K562 (cell line): ENCODE measurements at regions not wholly inside any gene's neighbourhood (a gene's known extent, or its start where the extent isn't known, plus 50 kb on each side); places are given as distances from the start of the nearest gene placed in this dataset.
"Not testable (repeated sequence)": the region's sequence is repeated elsewhere in the genome, so short reads cannot be mapped to it uniquely, and the experiment has no call there.

Experiments used
- ATAC-seq: fragments of 200-7000 bp; cut with Tn5 transposase; 3 replicates; pipeline ENCODE4 v1.9.1; 2020; ENCODE audit warnings: moderate library complexity
- BruUV-seq: library from RNA; stranded (reverse); fragments of 400-500 nt; replicated peaks from 2 replicates; lab custom pipeline; 2021; lab: Mats Ljungman, UMichigan
- CTCF ChIA-PET: fragments of 300-600 bp; formaldehyde crosslinking; extraction: SDS; loops from one replicate; lab custom pipeline; 2021; ENCODE audit warnings: low intra/inter-chr PET ratio; lab: Yijun Ruan, JAX
- POLR2A ChIA-PET: fragments of 300-600, 350-650 bp; sonication (Branson Sonifier 250); formaldehyde crosslinking; extraction: SDS; loops from one replicate; lab custom pipeline; 2021; ENCODE audit warnings: antibody characterized with exemption, inconsistent platforms; lab: Yijun Ruan, JAX
- DNase-seq, 4 experiments: peaks; one replicate each; pipeline versions ENCODE4 v3.0.0 to v3.0.0-alpha.2; 2011 to 2018; ENCODE audit warnings: low spot score in 3 of 4, mixed read lengths in 3 of 4; ENCODE audit errors: extremely low read depth in 1 of 4
- FAIRE-seq: peaks from 2 replicates; lab custom pipeline; 2011; peaks lifted over from hg19 to GRCh38; lab: Jason Lieb, UNC
- H2AFZ ChIP-seq: 2 replicates; pipeline ENCODE4 v1.6.0; 2011; ENCODE audit warnings: low read depth, low read length, control low read depth, inconsistent platforms
- H3K27ac ChIP-seq: fragments of 200-600 bp; 3 replicates; pipeline ENCODE4 v1.8.0; 2011; ENCODE audit warnings: low read depth, mild to moderate bottlenecking, control low read depth, inconsistent platforms, low read length, moderate library complexity, mixed read lengths; ENCODE audit errors: extremely low read depth
- H3K27me3 ChIP-seq, 2 experiments: fragments of 300-600 bp in 1 of 2; 2 replicates in 1 of 2; 3 replicates in 1 of 2; pipeline versions ENCODE4 v1.6.0 to v1.8.0; 2011; ENCODE audit warnings: inconsistent platforms in 2 of 2, low read length in 2 of 2, mild to moderate bottlenecking in 1 of 2, mixed read lengths in 1 of 2, moderate library complexity in 1 of 2; ENCODE audit not compliant: control insufficient read depth in 2 of 2, insufficient read depth in 2 of 2
- H3K36me3 ChIP-seq: fragments of 300-600 bp; 3 replicates; pipeline ENCODE4 v1.8.0; 2011; ENCODE audit warnings: mild to moderate bottlenecking, low read length, inconsistent platforms; ENCODE audit not compliant: control insufficient read depth, insufficient read depth
- H3K4me1 ChIP-seq, 2 experiments: fragments of 200-600 bp in 1 of 2; replicated peaks in 1 of 2; 2 replicates in 1 of 2; 3 replicates in 1 of 2; pipeline versions ENCODE4 v1.5.1 to v1.8.0; 2011; ENCODE audit warnings: inconsistent platforms in 2 of 2, low read length in 2 of 2, mild to moderate bottlenecking in 1 of 2, mixed read lengths in 1 of 2, moderate library complexity in 1 of 2; ENCODE audit not compliant: control insufficient read depth in 2 of 2, insufficient read depth in 2 of 2
- H3K4me2 ChIP-seq: 2 replicates; pipeline ENCODE4 v1.6.1; 2011; ENCODE audit warnings: low read length, control low read depth, inconsistent platforms, mixed read lengths; ENCODE audit not compliant: insufficient read depth
- H3K4me3 ChIP-seq: fragments of 200-600 bp; sonication (generic), shearing (Covaris generic); 2 replicates; pipeline ENCODE4 v1.5.1; 2016; ENCODE audit warnings: control low read depth, inconsistent platforms
- H3K79me2 ChIP-seq: fragments of 200-600 bp; 3 replicates; pipeline ENCODE4 v1.8.0; 2011; ENCODE audit warnings: low read length, inconsistent platforms; ENCODE audit not compliant: control insufficient read depth, insufficient read depth
- H3K9ac ChIP-seq, 2 experiments: 2 replicates each; pipeline versions ENCODE4 v1.6.0 to v1.6.1; 2011; ENCODE audit warnings: low read depth in 2 of 2, low read length in 2 of 2, control low read depth in 1 of 2, inconsistent platforms in 1 of 2, mild to moderate bottlenecking in 1 of 2, mixed read lengths in 1 of 2; ENCODE audit not compliant: insufficient read depth in 1 of 2
- H3K9me1 ChIP-seq: one replicate; pipeline ENCODE4 v1.6.0; 2011; ENCODE audit warnings: inconsistent platforms, mild to moderate bottlenecking, low read length, moderate library complexity; ENCODE audit not compliant: control insufficient read depth, insufficient read depth
- H3K9me3 ChIP-seq: replicated peaks from 2 replicates; pipeline ENCODE4 v1.5.1; 2011; ENCODE audit warnings: low read depth, low read length, inconsistent platforms; ENCODE audit not compliant: control insufficient read depth, insufficient read depth
- H4K20me1 ChIP-seq: replicated peaks from 2 replicates; pipeline ENCODE4 v1.6.1; 2011; ENCODE audit warnings: low read length, inconsistent platforms, mixed read lengths; ENCODE audit not compliant: control insufficient read depth, insufficient read depth
- ATF7 ChIP-seq: fragments of 450-650 bp; IDR thresholded peaks from 2 replicates; pipeline ENCODE4 v1.7.1; 2014; ENCODE audit warnings: mild to moderate bottlenecking, moderate library complexity
- CBX2 ChIP-seq: fragments of 200-600 bp; sonication (generic); IDR thresholded peaks from one replicate; pipeline ENCODE4 v1.6.1; 2012; ENCODE audit warnings: mild to moderate bottlenecking, low read length, inconsistent platforms; ENCODE audit not compliant: insufficient read depth, poor library complexity, severe bottlenecking
- CBX8 ChIP-seq: fragments of 200-600 bp; sonication (generic); IDR thresholded peaks from 2 replicates; pipeline ENCODE4 v1.6.1; 2012; ENCODE audit warnings: borderline replicate concordance, mixed run types, low read depth, mild to moderate bottlenecking, moderate library complexity, mixed read lengths, low read length, control low read depth, inconsistent platforms; ENCODE audit not compliant: poor library complexity, severe bottlenecking; ENCODE audit errors: extremely low read depth
- CXXC5 ChIP-seq: fragments of 250-450 bp; sonication (Bioruptor Pico); IDR thresholded peaks from 2 replicates; pipeline ENCODE4 v1.8.0; 2022; ENCODE audit warnings: inconsistent platforms, mild to moderate bottlenecking, moderate library complexity
- EP400 ChIP-seq: fragments of 450-650 bp; IDR thresholded peaks from 2 replicates; pipeline ENCODE4 v1.6.1; 2017; ENCODE audit warnings: antibody characterized with exemption, mild to moderate bottlenecking, moderate library complexity
- EZH2 ChIP-seq: IDR thresholded peaks from 2 replicates; pipeline ENCODE4 v1.6.1; 2012; ENCODE audit warnings: low read depth, mild to moderate bottlenecking, inconsistent platforms, low read length, borderline replicate concordance
- GABPA ChIP-seq: fragments of 200-800 bp; sonication (Bioruptor generic); conservative IDR thresholded peaks from 2 replicates; pipeline ENCODE4 v1.6.1; 2016; ENCODE audit warnings: low read depth, missing genetic modification characterization, missing compliant biosample characterization
- HES1 ChIP-seq: fragments of 450-650 bp; IDR thresholded peaks from 2 replicates; pipeline ENCODE4 v1.6.1; 2016; ENCODE audit warnings: low read depth, mild to moderate bottlenecking, moderate library complexity
- NRF1 ChIP-seq, 2 experiments: fragments of 450-650 bp; IDR thresholded peaks in 1 of 2; conservative IDR thresholded peaks in 1 of 2; 2 replicates each; pipeline ENCODE4 v1.6.1; 2014; ENCODE audit warnings: mild to moderate bottlenecking in 2 of 2
- THRAP3 ChIP-seq: fragments of 450-650 bp; IDR thresholded peaks from 2 replicates; pipeline ENCODE4 v1.6.1; 2016; ENCODE audit warnings: mild to moderate bottlenecking, inconsistent platforms, borderline replicate concordance
- ZNF512 ChIP-seq: IDR thresholded peaks from 2 replicates; pipeline ENCODE4 v1.6.1; 2016; ENCODE audit warnings: missing genetic modification characterization, missing compliant biosample characterization
- WGBS: fragments of 100-300 bp; shearing (Covaris generic); methylation state at CpG from one replicate; pipeline ENCODE4 v1.1.6; 2016; ENCODE audit warnings: low coverage, mixed read lengths; ENCODE audit not compliant: insufficient coverage; ENCODE audit errors: missing lambda C conversion rate; 5-methylcytosine and 5-hydroxymethylcytosine counted together
- in situ Hi-C: fragments of 300-500 bp; cut with MboI; formaldehyde crosslinking; loops from 4 replicates; pipeline ENCODE4 v1.15.0; 2018; ENCODE audit warnings: inconsistent platforms, mixed read lengths
- intact Hi-C: fragments of 100-400 bp; cut with micrococcal nuclease; formaldehyde crosslinking; loops from 2 replicates; pipeline ENCODE4 v1.14.2; 2022

GRCh38 chr2:132038883-132039235, 122.9 kb downstream of the ANKRD30BL start:
- peaks cover 0 to 14% of the 10 kb centered on the region in 2 experiments; a peak in 2 of 5 replicates for H3K4me1 ChIP-seq
- CTCF ChIA-PET, H2AFZ ChIP-seq, DNase-seq, H3K79me2 ChIP-seq, H3K9me1 ChIP-seq, H3K27ac ChIP-seq, ATAC-seq, intact Hi-C loops, H3K9ac ChIP-seq, FAIRE-seq, H3K9me3 ChIP-seq, BruUV-seq, H3K36me3 ChIP-seq, H4K20me1 ChIP-seq: not testable (repeated sequence)
- POLR2A ChIA-PET, result interaction anchor here (0.6 kb wide), 1 partner anchor 1281 kb away, joined by 3 read pairs; no protein-coding TSS in a partner anchor
- in situ Hi-C loops, result loop anchor here (25.0 kb wide), 1 partner anchor 98 kb away; no protein-coding TSS in a partner anchor
- H3K4me3 ChIP-seq, result peak overlapping the region; percentile 48
- H3K4me2 ChIP-seq, result peak overlapping the region; percentile 24; the same call in 1 of the 2 replicates
- TF ChIP-seq CBX8, result peak; percentile 20
- peaks cover 11 to 14% of the 10 kb centered on the region in 2 experiments; a peak in 3 of 5 replicates for H3K27me3 ChIP-seq
- 0% methylated on average over 1 of the region's 1 CpG for WGBS

- ATAC-seq (peak; percentile 20; the same call in 1 of the 3 replicates), FAIRE-seq (no peak), DNase-seq (peak in 3 of 4 experiments; percentile 2 to 17 (median 12))
- CTCF ChIA-PET, result no interaction called here
- intact Hi-C loops (no loop called here), in situ Hi-C loops (loop anchor here (25.0 kb wide), 1 partner anchor 99 kb away; no protein-coding TSS in a partner anchor)
- peak overlapping the region; percentile 24; the same call in 1 of the 2 replicates for H3K4me2 ChIP-seq
- H3K9ac ChIP-seq, result peak overlapping the region in 1 of 2 experiments; percentile 82; a peak in 2 of 4 replicates
- no peak overlapping the region for H3K27ac ChIP-seq
- H4K20me1 ChIP-seq, result no peaks in the 10 kb centered on the region
- H3K79me2 ChIP-seq, result no peaks in the 10 kb centered on the region
- POLR2A ChIA-PET, result interaction anchor here (0.6 kb wide), 1 partner anchor 1280 kb away, joined by 3 read pairs; no protein-coding TSS in a partner anchor
- no TSS peak for BruUV-seq
- WGBS, result under 1% methylated on average over 39 of the region's 84 CpGs
- H3K27me3 ChIP-seq, result peaks cover 11 to 14% of the 10 kb centered on the region in 2 experiments; a peak in 3 of 5 replicates
- H3K4me1 ChIP-seq, result peaks cover 0 to 14% of the 10 kb centered on the region in 2 experiments; a peak in 2 of 5 replicates
- H3K9me1 ChIP-seq, result no peaks in the 10 kb centered on the region
- no peaks in the 10 kb centered on the region for H3K36me3 ChIP-seq
- H3K9me3 ChIP-seq, result no peaks in the 10 kb centered on the region
- H3K4me3 ChIP-seq, result peak overlapping the region; percentile 48
- H2AFZ ChIP-seq, result 0 out of 2 replicates have a peak overlapping the region, but pooled peaks have one; percentile 30
- TF ChIP-seq CBX2 (peak; percentile 62), EZH2 (0 out of 2 replicates have a peak, but pooled peaks have one; percentile 83), ATF7 (no peak), GABPA (tag) (no peak), EP400 (no peak), THRAP3 (no peak), HES1 (no peak), ZNF512 (peak; percentile 90), NRF1 (conservative IDR thresholded peaks at IDR 0.05 in 1 of 2, IDR thresholded peaks at IDR 0.05 in 1 of 2) (no peak), CXXC5 (CRISPR knock-in tag) (0 out of 2 replicates have a peak, but pooled peaks have one; percentile 21)
Measured at GRCh38 chr2:132038179-132038882, 123.4 kb downstream of the ANKRD30BL start.
